ENCODE measurements at regions not wholly inside any gene's neighbourhood (a gene's known extent, or its start where the extent isn't known, plus 50 kb on each side); places are given as distances from the start of the nearest gene placed in this dataset.

DNA sequence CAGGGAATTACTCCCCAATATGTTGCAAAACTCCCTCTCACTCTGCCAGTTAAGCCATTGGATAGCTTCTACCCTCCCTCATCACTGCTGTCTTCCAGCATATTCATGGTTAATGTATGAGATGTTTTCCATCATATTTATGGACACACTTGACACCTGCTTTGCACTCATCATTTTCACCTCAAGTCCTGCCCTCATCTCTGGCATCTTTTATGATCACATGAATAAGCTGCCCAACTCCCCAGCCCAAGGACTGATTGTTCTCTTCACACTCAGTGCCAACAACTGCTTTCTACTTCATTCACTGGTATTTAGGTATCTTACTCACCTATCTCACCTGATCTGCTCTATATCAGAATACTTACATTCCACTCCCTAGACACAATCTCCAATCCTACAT, 131.1 kb upstream of the TTC29 start:
- H3K4me3 ChIP-seq (replicated peaks; ENCODE audit: low read depth, low read length) = no peak overlapping the region
- DNase-seq (ENCODE audit: low read depth) = no peak
- TF ChIP-seq, protein P1, sequence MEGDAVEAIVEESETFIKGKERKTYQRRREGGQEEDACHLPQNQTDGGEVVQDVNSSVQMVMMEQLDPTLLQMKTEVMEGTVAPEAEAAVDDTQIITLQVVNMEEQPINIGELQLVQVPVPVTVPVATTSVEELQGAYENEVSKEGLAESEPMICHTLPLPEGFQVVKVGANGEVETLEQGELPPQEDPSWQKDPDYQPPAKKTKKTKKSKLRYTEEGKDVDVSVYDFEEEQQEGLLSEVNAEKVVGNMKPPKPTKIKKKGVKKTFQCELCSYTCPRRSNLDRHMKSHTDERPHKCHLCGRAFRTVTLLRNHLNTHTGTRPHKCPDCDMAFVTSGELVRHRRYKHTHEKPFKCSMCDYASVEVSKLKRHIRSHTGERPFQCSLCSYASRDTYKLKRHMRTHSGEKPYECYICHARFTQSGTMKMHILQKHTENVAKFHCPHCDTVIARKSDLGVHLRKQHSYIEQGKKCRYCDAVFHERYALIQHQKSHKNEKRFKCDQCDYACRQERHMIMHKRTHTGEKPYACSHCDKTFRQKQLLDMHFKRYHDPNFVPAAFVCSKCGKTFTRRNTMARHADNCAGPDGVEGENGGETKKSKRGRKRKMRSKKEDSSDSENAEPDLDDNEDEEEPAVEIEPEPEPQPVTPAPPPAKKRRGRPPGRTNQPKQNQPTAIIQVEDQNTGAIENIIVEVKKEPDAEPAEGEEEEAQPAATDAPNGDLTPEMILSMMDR (IDR thresholded peaks at IDR 0.05; ENCODE audit: low read length, missing control alignments) = no peak

- DNase-seq (ENCODE audit: low read depth) = peak; percentile 65
- TF ChIP-seq, protein P1 (IDR thresholded peaks at IDR 0.05; ENCODE audit: low read length, missing control alignments) = no peak
- H3K4me3 ChIP-seq (replicated peaks; ENCODE audit: low read depth, low read length) = no peak overlapping the region
Measured at GRCh38 chr4:147078362-147078761, 132.7 kb upstream of the TTC29 start.

- DNase-seq (ENCODE audit: low read depth) = peak; percentile 62
- TF ChIP-seq, protein P1 (IDR thresholded peaks at IDR 0.05; ENCODE audit: low read length, missing control alignments) = no peak
- H3K4me3 ChIP-seq (replicated peaks; ENCODE audit: low read depth, low read length) = no peak overlapping the region
Measured at GRCh38 chr4:147078875-147079658, 133.4 kb upstream of the TTC29 start.

- H3K4me3 ChIP-seq (replicated peaks; ENCODE audit: low read depth, low read length) = no peak overlapping the region
- TF ChIP-seq, protein P1 (IDR thresholded peaks at IDR 0.05; ENCODE audit: low read length, missing control alignments) = no peak
- no peak for DNase-seq (ENCODE audit: low read depth)
Measured at GRCh38 chr4:147084861-147085260, 139.2 kb upstream of the TTC29 start.

DNA sequence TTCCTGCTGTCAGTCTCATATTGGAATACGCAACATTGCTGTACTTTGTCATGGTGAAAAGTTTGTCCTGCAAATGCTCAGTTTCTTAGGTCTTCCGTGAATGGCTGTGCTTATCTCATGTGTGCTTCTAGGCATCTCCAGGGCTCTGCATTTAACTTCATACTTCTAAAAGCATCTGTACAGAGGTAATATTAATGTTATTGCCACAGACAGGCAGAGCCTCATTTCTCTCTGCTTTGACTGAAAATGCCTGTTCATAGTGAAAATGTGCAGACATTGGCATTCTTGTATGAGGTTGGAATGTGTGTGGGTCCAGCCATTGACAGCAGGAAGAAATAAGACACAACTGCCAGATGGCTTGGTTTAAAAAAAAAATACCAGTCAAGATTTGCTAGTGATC, 140.1 kb upstream of the TTC29 start:
- TF ChIP-seq, protein P1 (IDR thresholded peaks at IDR 0.05; ENCODE audit: low read length, missing control alignments) = no peak
- H3K4me3 ChIP-seq (replicated peaks; ENCODE audit: low read depth, low read length) = no peak overlapping the region
- DNase-seq (ENCODE audit: low read depth) = peak; percentile 20

- TF ChIP-seq, protein P1 (IDR thresholded peaks at IDR 0.05; ENCODE audit: low read length, missing control alignments) = no peak
- DNase-seq (ENCODE audit: low read depth) = no peak
- no peak overlapping the region for H3K4me3 ChIP-seq (replicated peaks; ENCODE audit: low read depth, low read length)
Measured at GRCh38 chr4:147088146-147088545, 142.5 kb upstream of the TTC29 start.

DNA sequence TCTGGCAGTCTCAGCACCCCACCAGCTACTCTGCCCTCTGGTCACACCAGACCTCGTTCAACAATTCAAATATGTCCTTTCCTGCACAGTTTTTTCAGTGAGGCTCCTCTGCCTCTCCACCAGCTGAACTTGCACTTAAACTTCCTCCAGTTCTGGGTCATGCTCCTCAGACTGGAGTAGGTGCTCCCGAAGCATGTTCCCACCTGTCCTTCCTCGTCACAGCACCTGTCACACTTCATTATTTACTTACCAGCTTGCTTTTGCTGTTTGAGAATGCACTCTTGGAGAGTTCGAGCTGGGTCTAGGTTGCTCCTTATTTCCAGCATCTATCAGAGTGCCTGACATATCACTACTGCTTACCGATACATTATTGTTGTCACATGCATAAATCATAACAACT, 144.8 kb upstream of the TTC29 start:
- TF ChIP-seq, protein P1 (IDR thresholded peaks at IDR 0.05; ENCODE audit: low read length, missing control alignments) = no peak
- no peak overlapping the region for H3K4me3 ChIP-seq (replicated peaks; ENCODE audit: low read depth, low read length)

More for the DNA sequence above, 144.8 kb upstream of the TTC29 start:
- DNase-seq (ENCODE audit: low read depth) = no peak
